GM12874 (cell line): ENCODE measurements at regions not wholly inside any gene's neighbourhood (a gene's known extent, or its start where the extent isn't known, plus 50 kb on each side); places are given as distances from the start of the nearest gene placed in this dataset.

Source experiments
- TF ChIP-seq, protein P1 (sequence below): IDR thresholded peaks from 2 replicates; pipeline ENCODE4 v1.5.1; 2011; ENCODE audit warnings: low read depth, mild to moderate bottlenecking, control low read depth, low read length, moderate library complexity; ENCODE audit not compliant: insufficient read depth

DNA sequence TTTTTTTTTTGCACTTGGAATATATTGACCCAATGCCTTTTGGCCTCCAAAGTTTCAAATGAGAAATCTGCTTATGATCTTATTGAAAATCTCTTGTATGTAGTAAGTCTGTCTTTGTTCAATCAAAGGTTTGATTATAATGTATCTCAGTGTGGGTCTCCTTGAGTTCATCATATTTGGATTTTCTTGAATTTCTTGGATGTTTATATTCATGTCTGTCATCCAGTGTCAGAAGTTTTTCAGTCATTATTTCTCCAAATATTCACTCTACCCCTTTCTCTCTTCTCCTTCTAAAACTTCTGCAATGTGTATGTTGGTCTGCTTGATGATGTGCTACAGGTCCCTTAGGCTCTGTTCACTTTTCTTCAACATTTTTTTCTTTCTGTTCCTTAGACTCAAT lies 95.9 kb upstream of the PTPRK start:
- TF ChIP-seq, protein P1, sequence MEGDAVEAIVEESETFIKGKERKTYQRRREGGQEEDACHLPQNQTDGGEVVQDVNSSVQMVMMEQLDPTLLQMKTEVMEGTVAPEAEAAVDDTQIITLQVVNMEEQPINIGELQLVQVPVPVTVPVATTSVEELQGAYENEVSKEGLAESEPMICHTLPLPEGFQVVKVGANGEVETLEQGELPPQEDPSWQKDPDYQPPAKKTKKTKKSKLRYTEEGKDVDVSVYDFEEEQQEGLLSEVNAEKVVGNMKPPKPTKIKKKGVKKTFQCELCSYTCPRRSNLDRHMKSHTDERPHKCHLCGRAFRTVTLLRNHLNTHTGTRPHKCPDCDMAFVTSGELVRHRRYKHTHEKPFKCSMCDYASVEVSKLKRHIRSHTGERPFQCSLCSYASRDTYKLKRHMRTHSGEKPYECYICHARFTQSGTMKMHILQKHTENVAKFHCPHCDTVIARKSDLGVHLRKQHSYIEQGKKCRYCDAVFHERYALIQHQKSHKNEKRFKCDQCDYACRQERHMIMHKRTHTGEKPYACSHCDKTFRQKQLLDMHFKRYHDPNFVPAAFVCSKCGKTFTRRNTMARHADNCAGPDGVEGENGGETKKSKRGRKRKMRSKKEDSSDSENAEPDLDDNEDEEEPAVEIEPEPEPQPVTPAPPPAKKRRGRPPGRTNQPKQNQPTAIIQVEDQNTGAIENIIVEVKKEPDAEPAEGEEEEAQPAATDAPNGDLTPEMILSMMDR: no peak

DNA sequence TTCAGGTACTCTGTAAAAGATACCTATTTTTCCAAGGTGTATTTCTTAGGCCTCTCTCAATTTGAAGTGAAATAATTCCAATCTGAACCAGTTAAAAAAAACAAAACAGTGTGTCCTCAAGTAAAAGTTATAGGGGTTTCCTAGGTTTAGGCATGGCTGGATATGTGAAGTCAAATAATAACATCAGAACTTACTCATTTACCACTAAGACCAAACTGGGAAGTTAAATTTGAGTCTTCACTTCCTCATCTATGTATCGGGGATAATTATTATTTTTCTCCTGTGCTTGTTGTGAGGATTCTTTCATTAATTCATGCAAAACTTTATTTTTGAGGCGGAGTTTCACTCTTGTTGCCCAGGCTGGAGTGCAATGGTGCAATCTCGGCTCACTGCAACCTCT lies 86.2 kb upstream of the PTPRK start:
- TF ChIP-seq, protein P1: no peak

DNA sequence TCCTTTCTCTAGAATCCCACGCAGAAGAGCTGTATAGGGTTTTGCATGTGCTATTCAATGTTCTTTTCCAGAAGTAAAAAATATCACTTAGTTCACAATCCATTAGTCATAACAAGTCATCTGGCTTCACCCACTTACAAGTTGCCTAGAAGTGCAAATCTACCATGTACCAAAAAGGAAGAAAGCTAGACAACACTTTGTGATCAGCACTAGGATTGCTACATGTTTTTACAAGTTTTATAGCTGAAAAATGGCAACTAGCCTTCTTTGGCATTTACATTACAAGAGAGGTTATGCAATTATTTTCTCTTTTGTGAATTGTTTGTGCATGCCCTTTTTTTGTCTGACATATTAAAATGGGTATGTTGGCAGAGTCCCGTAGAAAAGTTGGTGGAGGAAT lies 85.6 kb upstream of the PTPRK start:
- TF ChIP-seq, protein P1: no peak

DNA sequence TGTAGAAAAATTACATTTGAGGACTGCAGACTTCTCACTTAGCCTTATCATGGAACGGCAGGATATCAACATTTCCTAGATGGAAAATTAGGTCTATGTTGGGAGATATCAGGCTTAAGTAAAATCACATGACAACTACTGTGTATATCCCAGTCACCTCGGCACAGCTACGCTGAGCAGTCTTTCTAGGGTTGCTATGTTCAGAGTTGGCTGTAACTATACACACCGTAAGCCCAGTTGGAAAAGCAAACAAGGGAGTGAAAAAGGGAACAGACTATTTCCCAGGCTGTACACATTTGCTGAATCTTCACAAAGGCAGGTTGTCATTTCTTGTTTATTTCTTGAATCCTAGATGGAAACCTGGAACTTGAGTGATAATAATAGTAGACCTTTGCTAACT lies 80.7 kb upstream of the PTPRK start:
- TF ChIP-seq, protein P1: no peak

DNA sequence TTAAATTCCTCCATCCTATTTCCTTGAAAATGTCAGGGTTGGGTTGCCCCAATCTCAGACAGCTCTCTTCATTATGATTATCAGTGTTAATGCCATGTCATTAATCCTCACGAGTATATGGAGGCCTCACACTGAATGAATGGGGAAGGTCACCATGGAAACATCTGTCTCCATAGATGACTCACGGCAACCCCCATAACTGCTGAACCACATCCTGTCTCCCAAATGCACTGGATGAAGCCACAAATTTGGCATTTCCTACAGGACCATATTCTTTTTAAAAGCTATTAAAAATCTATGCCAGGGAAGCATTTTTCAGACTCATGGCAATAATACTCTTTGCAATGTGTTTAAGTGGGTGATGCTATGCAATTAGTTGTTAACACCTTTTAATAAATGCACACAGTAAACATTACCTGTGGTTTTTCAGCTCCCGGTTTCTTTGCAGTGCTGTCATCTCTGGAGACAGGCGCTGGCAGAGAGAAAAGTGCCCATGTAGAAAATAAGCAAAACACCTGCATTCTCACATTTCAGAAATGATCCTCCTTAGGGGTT lies 80.1 kb upstream of the PTPRK start:
- TF ChIP-seq, protein P1: no peak

DNA sequence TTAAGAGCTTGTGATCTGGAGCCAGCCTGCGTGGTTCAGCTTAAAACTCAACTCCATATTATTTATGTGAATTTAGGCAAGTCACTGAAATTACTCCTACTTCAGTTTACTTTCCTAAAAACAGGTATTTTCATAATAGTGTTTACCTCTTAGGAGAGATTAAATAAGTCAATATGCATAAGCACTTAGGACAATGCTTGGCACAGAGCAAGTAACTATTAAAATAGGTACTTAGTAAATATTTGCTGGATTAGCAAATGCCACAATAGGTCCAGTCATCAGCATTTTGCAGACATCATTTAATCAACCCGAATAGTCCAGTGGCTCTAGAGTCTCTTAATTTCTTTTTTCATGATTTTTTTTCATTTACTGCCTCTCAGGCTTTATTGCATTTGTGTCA lies 78.6 kb upstream of the PTPRK start:
- TF ChIP-seq, protein P1: no peak

DNA sequence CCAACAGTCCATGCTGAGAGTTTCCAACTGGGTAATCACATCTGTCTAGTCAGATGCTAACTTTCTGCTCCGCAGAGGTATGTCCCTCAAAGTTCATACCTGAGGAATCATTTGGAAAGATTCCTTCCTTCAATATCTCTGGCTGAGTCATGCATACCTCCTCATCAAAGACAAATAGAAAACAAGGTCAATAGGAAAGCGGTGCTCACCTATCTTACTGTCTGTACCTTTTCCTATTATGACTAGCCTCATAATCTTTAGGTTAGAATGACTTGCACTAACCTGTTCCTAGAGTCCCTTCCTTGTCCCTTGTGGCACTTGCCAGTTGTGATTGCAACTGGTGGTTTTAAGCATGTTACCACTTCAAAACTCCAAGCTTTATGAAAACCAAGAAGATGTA lies 78.2 kb upstream of the PTPRK start:
- TF ChIP-seq, protein P1: no peak
